IMR-90 (cell line): ENCODE measurements at regions not wholly inside any gene's neighbourhood (a gene's known extent, or its start where the extent isn't known, plus 50 kb on each side); places are given as distances from the start of the nearest gene placed in this dataset.

ENCODE experiments used
- ATAC-seq: fragments of 200-7000 bp; cut with Tn5 transposase; 2 replicates; pipeline ENCODE4 v1.9.1; 2020; ENCODE audit warnings: low read depth, mild to moderate bottlenecking, moderate library complexity
- BruUV-seq: library from RNA; stranded (reverse); fragments of 400-500 nt; replicated peaks from 2 replicates; lab custom pipeline; 2021; lab: Mats Ljungman, UMichigan
- CTCF ChIA-PET: fragments of 300-600 bp; formaldehyde crosslinking; extraction: SDS; loops from one replicate; lab custom pipeline; 2021; ENCODE audit warnings: antibody characterized with exemption; lab: Yijun Ruan, JAX
- POLR2A ChIA-PET: fragments of 300-600 bp; sonication (Branson Sonifier 250); formaldehyde crosslinking; loops from one replicate; lab custom pipeline; 2022; ENCODE audit warnings: antibody characterized with exemption; ENCODE audit not compliant: unreplicated experiment; lab: Charles Lee
- DNase-seq: peaks from one replicate; pipeline ENCODE4 v3.0.0; 2013
- H2AFZ ChIP-seq: replicated peaks from 2 replicates; pipeline ENCODE3; 2013; ENCODE audit warnings: low read length, mild to moderate bottlenecking; ENCODE audit not compliant: poor library complexity
- H2AK5ac ChIP-seq: 2 replicates; pipeline ENCODE4 v1.6.1; 2013; ENCODE audit warnings: low read depth, low read length, inconsistent platforms
- H2AK9ac ChIP-seq: replicated peaks from 2 replicates; pipeline ENCODE3; 2013; ENCODE audit warnings: mild to moderate bottlenecking, low read depth, low read length, moderate library complexity; ENCODE audit not compliant: poor library complexity
- H2BK120ac ChIP-seq: 2 replicates; pipeline ENCODE4 v1.6.1; 2013; ENCODE audit warnings: low read depth, low read length, inconsistent platforms
- H2BK15ac ChIP-seq: 3 replicates; pipeline ENCODE4 v1.6.1; 2013; ENCODE audit warnings: low read depth, low read length, inconsistent platforms
- H2BK20ac ChIP-seq: 2 replicates; pipeline ENCODE4 v1.6.1; 2013; ENCODE audit warnings: low read depth, mild to moderate bottlenecking, inconsistent platforms, low read length, moderate library complexity
- H2BK5ac ChIP-seq: 2 replicates; pipeline ENCODE4 v1.6.1; 2013; ENCODE audit warnings: mild to moderate bottlenecking, low read depth, low read length, inconsistent platforms; ENCODE audit not compliant: poor library complexity, severe bottlenecking
- H3K14ac ChIP-seq: replicated peaks from 2 replicates; pipeline ENCODE4 v1.6.1; 2013; ENCODE audit warnings: low read depth, low read length, inconsistent platforms
- H3K18ac ChIP-seq: 2 replicates; pipeline ENCODE4 v1.6.1; 2013; ENCODE audit warnings: low read depth, low read length, control low read depth
- H3K23ac ChIP-seq: 2 replicates; pipeline ENCODE4 v1.6.1; 2013; ENCODE audit warnings: low read depth, low read length, inconsistent platforms
- H3K27ac ChIP-seq: 2 replicates; pipeline ENCODE4 v1.5.1; 2013; ENCODE audit warnings: mild to moderate bottlenecking, control low read depth, low read length; ENCODE audit not compliant: insufficient read depth
- H3K27me3 ChIP-seq: 2 replicates; pipeline ENCODE4 v1.6.1; 2013; ENCODE audit warnings: low read length; ENCODE audit not compliant: control insufficient read depth, insufficient read depth
- H3K36me3 ChIP-seq: 2 replicates; pipeline ENCODE4 v1.6.1; 2013; ENCODE audit warnings: low read length, mixed read lengths; ENCODE audit not compliant: control insufficient read depth, insufficient read depth
- H3K4ac ChIP-seq: 2 replicates; pipeline ENCODE4 v1.6.1; 2013; ENCODE audit warnings: low read depth, low read length, inconsistent platforms
- H3K4me1 ChIP-seq: 2 replicates; pipeline ENCODE4 v1.6.1; 2013; ENCODE audit warnings: low read length, mixed read lengths; ENCODE audit not compliant: control insufficient read depth, insufficient read depth
- H3K4me2 ChIP-seq: 2 replicates; pipeline ENCODE4 v1.6.1; 2013; ENCODE audit warnings: low read depth, mild to moderate bottlenecking, control low read depth, low read length, moderate library complexity
- H3K4me3 ChIP-seq: 2 replicates; pipeline ENCODE4 v1.5.1; 2013; ENCODE audit warnings: low read depth, mild to moderate bottlenecking, control low read depth, low read length, moderate library complexity; ENCODE audit not compliant: insufficient read depth
- H3K56ac ChIP-seq: 2 replicates; pipeline ENCODE4 v1.6.1; 2013; ENCODE audit warnings: low read length, inconsistent platforms; ENCODE audit not compliant: insufficient read depth; ENCODE audit errors: extremely low read depth
- H3K79me1 ChIP-seq, 2 experiments: 2 replicates each; pipeline ENCODE4 v1.6.1; 2013; ENCODE audit warnings: low read length in 2 of 2, inconsistent platforms in 1 of 2, low read depth in 1 of 2
- H3K9ac ChIP-seq: 2 replicates; pipeline ENCODE4 v1.6.1; 2013; ENCODE audit warnings: low read depth, low read length, control low read depth
- H3K9me1 ChIP-seq: 2 replicates; pipeline ENCODE4 v1.6.1; 2013; ENCODE audit warnings: low read length, inconsistent platforms; ENCODE audit not compliant: insufficient read depth
- H3K9me3 ChIP-seq: 2 replicates; pipeline ENCODE4 v1.6.1; 2013; ENCODE audit warnings: low read length; ENCODE audit not compliant: control insufficient read depth, insufficient read depth
- H4K20me1 ChIP-seq: 2 replicates; pipeline ENCODE4 v1.6.1; 2013; ENCODE audit warnings: low read length, inconsistent platforms; ENCODE audit not compliant: insufficient read depth
- H4K5ac ChIP-seq: 2 replicates; pipeline ENCODE4 v1.6.1; 2013; ENCODE audit warnings: mild to moderate bottlenecking, low read depth, low read length, control low read depth
- H4K8ac ChIP-seq, 2 experiments: 2 replicates each; pipeline ENCODE4 v1.6.1; 2013; ENCODE audit warnings: low read depth in 2 of 2, low read length in 2 of 2, control low read depth in 1 of 2, inconsistent platforms in 1 of 2
- H4K91ac ChIP-seq: 2 replicates; pipeline ENCODE4 v1.6.1; 2013; ENCODE audit warnings: low read depth, low read length, inconsistent platforms; ENCODE audit not compliant: insufficient read depth
- WGBS, 2 experiments: methylation state at CpG; one replicate each; pipeline versions ENCODE4 v1.1.5 to v1.1.7; 2013; ENCODE audit warnings: missing lambda C conversion rate in 2 of 2; ENCODE audit not compliant: insufficient read length in 1 of 2; ENCODE audit errors: extremely low coverage in 2 of 2; 5-methylcytosine and 5-hydroxymethylcytosine counted together
- dilution Hi-C: fragments of 300-500 bp; cut with HindIII; formaldehyde crosslinking; loops from one replicate; pipeline ENCODE4 v1.14.3; 2018; ENCODE audit warnings: low sequenced_read_pairs; ENCODE audit not compliant: unreplicated experiment
- in situ Hi-C: fragments of 300-500 bp; cut with MboI; formaldehyde crosslinking; loops from 3 replicates; pipeline ENCODE4 v1.14.3; 2019; ENCODE audit warnings: low sequenced_read_pairs, inconsistent platforms, mixed read lengths
- intact Hi-C: fragments of 100-400 bp; cut with micrococcal nuclease; formaldehyde crosslinking; loops from 2 replicates; pipeline ENCODE4 v1.10.0; 2022
- TF ChIP-seq, protein P1 (sequence below): fragments of 150-350 bp; IDR thresholded peaks from 2 replicates; pipeline ENCODE4 v1.6.1; 2017; ENCODE audit warnings: mild to moderate bottlenecking, antibody characterized with exemption, low read length, low read depth

- intact Hi-C loops = no loop called here
- no peak overlapping the region for H2AFZ ChIP-seq
- no peak overlapping the region for H2AK9ac ChIP-seq
- no peak overlapping the region for H4K8ac ChIP-seq
- H3K4me3 ChIP-seq = no peak overlapping the region
- H4K5ac ChIP-seq = no peak overlapping the region
- no peak overlapping the region for H2AK5ac ChIP-seq
- H3K79me1 ChIP-seq = no peaks in the 10 kb centered on the region
- no CpG with 5 or more reads among the region's 5 CpGs for WGBS, 2 experiments
- peaks cover 10% of the 10 kb centered on the region for H3K27me3 ChIP-seq
- no peak overlapping the region for H3K27ac ChIP-seq
- DNase-seq (no peak), ATAC-seq (no peak)
- TF ChIP-seq, protein P1, sequence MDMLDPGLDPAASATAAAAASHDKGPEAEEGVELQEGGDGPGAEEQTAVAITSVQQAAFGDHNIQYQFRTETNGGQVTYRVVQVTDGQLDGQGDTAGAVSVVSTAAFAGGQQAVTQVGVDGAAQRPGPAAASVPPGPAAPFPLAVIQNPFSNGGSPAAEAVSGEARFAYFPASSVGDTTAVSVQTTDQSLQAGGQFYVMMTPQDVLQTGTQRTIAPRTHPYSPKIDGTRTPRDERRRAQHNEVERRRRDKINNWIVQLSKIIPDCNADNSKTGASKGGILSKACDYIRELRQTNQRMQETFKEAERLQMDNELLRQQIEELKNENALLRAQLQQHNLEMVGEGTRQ = no peak
- CTCF ChIA-PET = no interaction called here
- H2BK5ac ChIP-seq = no peak overlapping the region
- no peak overlapping the region for H3K18ac ChIP-seq
- H3K4me2 ChIP-seq = no peak overlapping the region
- in situ Hi-C loops = no loop called here
- H2BK20ac ChIP-seq = no peak overlapping the region
- H3K23ac ChIP-seq = no peak overlapping the region
- H3K9me1 ChIP-seq = peaks cover 5% of the 10 kb centered on the region
- no TSS peak for BruUV-seq
- H3K9me3 ChIP-seq = no peaks in the 10 kb centered on the region
- H3K56ac ChIP-seq = no peak overlapping the region
- H4K20me1 ChIP-seq = no peaks in the 10 kb centered on the region
- H4K91ac ChIP-seq = no peak overlapping the region
- H3K4ac ChIP-seq = no peak overlapping the region
- H3K9ac ChIP-seq = no peak overlapping the region
- no peaks in the 10 kb centered on the region for H3K36me3 ChIP-seq
- H2BK15ac ChIP-seq = no peak overlapping the region
- dilution Hi-C loops = no loop called here
- no peak overlapping the region for H2BK120ac ChIP-seq
- peaks cover 10% of the 10 kb centered on the region for H3K4me1 ChIP-seq
- H3K14ac ChIP-seq = no peak overlapping the region
- POLR2A ChIA-PET = no interaction called here
These were observed 89.7 kb upstream of the TAB2 start for GRCh38 chr6:149227796-149228195.
